Neural cell (in vitro differentiated cells): ENCODE measurements at regions not wholly inside any gene's neighbourhood (a gene's known extent, or its start where the extent isn't known, plus 50 kb on each side); places are given as distances from the start of the nearest gene placed in this dataset.

Experiments
- H2AFZ ChIP-seq: fragments of 200-600, 300-800 bp; sonication (generic), shearing (Covaris generic); 2 replicates; pipeline ENCODE4 v1.6.0; 2014; ENCODE audit warnings: low read depth, mild to moderate bottlenecking, antibody characterized with exemption, low read length, moderate library complexity
- H3F3A ChIP-seq: fragments of 200-600 bp; shearing (Covaris generic); 2 replicates; pipeline ENCODE4 v1.6.1; 2016; ENCODE audit warnings: mild to moderate bottlenecking, moderate library complexity, mixed read lengths, antibody characterized with exemption, low read length; ENCODE audit not compliant: insufficient read depth, poor library complexity, severe bottlenecking
- H3K27ac ChIP-seq: fragments of 200-600, 300-800 bp; sonication (generic), shearing (Covaris generic); 2 replicates; pipeline ENCODE4 v1.5.1; 2014; ENCODE audit warnings: mild to moderate bottlenecking, low read length, moderate library complexity
- H3K27me3 ChIP-seq: fragments of 300-800, 200-600 bp; sonication (generic), shearing (Covaris generic); 2 replicates; pipeline ENCODE4 v1.6.0; 2014; ENCODE audit warnings: mild to moderate bottlenecking, low read depth, low read length, moderate library complexity; ENCODE audit not compliant: insufficient read depth
- H3K36me3 ChIP-seq: fragments of 300-800, 200-600 bp; sonication (generic), shearing (Covaris generic); 2 replicates; pipeline ENCODE4 v1.5.1; 2014; ENCODE audit warnings: mild to moderate bottlenecking, antibody characterized with exemption, low read length, moderate library complexity; ENCODE audit not compliant: insufficient read depth
- H3K4me2 ChIP-seq: fragments of 300-800, 200-600 bp; sonication (generic), shearing (Covaris generic); 2 replicates; pipeline ENCODE4 v1.6.0; 2014; ENCODE audit warnings: mild to moderate bottlenecking, low read length
- H3K4me3 ChIP-seq: fragments of 300-800, 200-600 bp; sonication (generic), shearing (Covaris generic); 2 replicates; pipeline ENCODE4 v1.5.1; 2014; ENCODE audit warnings: mild to moderate bottlenecking, low read length, moderate library complexity
- H3K79me2 ChIP-seq: fragments of 200-600 bp; shearing (Covaris generic); replicated peaks from 2 replicates; pipeline ENCODE4 v1.6.0; 2014; ENCODE audit warnings: mild to moderate bottlenecking, low read length, moderate library complexity; ENCODE audit not compliant: insufficient read depth
- H3K9ac ChIP-seq: fragments of 300-800, 200-600 bp; sonication (generic), shearing (Covaris generic); 2 replicates; pipeline ENCODE4 v1.6.1; 2016; ENCODE audit warnings: mild to moderate bottlenecking, low read length, mixed read lengths
- H3K9me2 ChIP-seq: fragments of 200-600 bp; shearing (Covaris generic); 2 replicates; pipeline ENCODE4 v1.6.1; 2016; ENCODE audit warnings: mild to moderate bottlenecking, low read length, mixed read lengths; ENCODE audit not compliant: insufficient read depth
- H3K9me3 ChIP-seq: fragments of 200-600, 300-800 bp; sonication (generic), shearing (Covaris generic); 2 replicates; pipeline ENCODE4 v1.6.1; 2016; ENCODE audit warnings: mild to moderate bottlenecking, mixed run types, low read length, moderate library complexity, mixed read lengths
- H4K20me1 ChIP-seq: fragments of 200-600 bp; shearing (Covaris generic); 2 replicates; pipeline ENCODE4 v1.6.1; 2016; ENCODE audit warnings: mild to moderate bottlenecking, mixed run types; ENCODE audit not compliant: insufficient read depth
- EP300 ChIP-seq: fragments of 450-650 bp; conservative IDR thresholded peaks from 2 replicates; pipeline ENCODE4 v1.6.1; 2014; ENCODE audit warnings: antibody characterized with exemption, mild to moderate bottlenecking, moderate library complexity; ENCODE audit not compliant: poor library complexity, severe bottlenecking
- EZH2 ChIP-seq: fragments of 200-600, 300-800 bp; shearing (Covaris generic), sonication (generic); IDR thresholded peaks from 2 replicates; pipeline ENCODE4 v1.6.1; 2014; ENCODE audit warnings: antibody characterized with exemption, low read length, borderline replicate concordance, mild to moderate bottlenecking; ENCODE audit not compliant: insufficient read depth, poor library complexity, severe bottlenecking
- MXI1 ChIP-seq: fragments of 450-650 bp; conservative IDR thresholded peaks from 2 replicates; pipeline ENCODE4 v1.6.1; 2014; ENCODE audit warnings: antibody characterized with exemption, mild to moderate bottlenecking; ENCODE audit not compliant: poor library complexity, severe bottlenecking
- POLR2AphosphoS5 ChIP-seq: IDR thresholded peaks from 2 replicates; pipeline ENCODE4 v1.6.1; 2012
- RAD21 ChIP-seq: fragments of 450-650 bp; conservative IDR thresholded peaks from 2 replicates; pipeline ENCODE4 v1.6.1; 2014; ENCODE audit warnings: antibody characterized with exemption, mild to moderate bottlenecking, moderate library complexity
- SMC3 ChIP-seq: fragments of 450-650 bp; conservative IDR thresholded peaks from 2 replicates; pipeline ENCODE4 v1.6.1; 2014; ENCODE audit warnings: antibody characterized with exemption, mild to moderate bottlenecking, moderate library complexity; ENCODE audit not compliant: poor library complexity
- TAF1 ChIP-seq: IDR thresholded peaks from 2 replicates; pipeline ENCODE4 v1.6.1; 2012; ENCODE audit warnings: low read depth
- TF ChIP-seq, protein P1 (sequence below): IDR thresholded peaks from 2 replicates; pipeline ENCODE4 v1.6.1; 2012; ENCODE audit warnings: borderline replicate concordance
- TF ChIP-seq, protein P2 (sequence below): fragments of 450-650 bp; IDR thresholded peaks from 2 replicates; pipeline ENCODE4 v1.5.1; 2014; ENCODE audit warnings: antibody characterized with exemption, mild to moderate bottlenecking, moderate library complexity; ENCODE audit not compliant: poor library complexity, severe bottlenecking

DNA sequence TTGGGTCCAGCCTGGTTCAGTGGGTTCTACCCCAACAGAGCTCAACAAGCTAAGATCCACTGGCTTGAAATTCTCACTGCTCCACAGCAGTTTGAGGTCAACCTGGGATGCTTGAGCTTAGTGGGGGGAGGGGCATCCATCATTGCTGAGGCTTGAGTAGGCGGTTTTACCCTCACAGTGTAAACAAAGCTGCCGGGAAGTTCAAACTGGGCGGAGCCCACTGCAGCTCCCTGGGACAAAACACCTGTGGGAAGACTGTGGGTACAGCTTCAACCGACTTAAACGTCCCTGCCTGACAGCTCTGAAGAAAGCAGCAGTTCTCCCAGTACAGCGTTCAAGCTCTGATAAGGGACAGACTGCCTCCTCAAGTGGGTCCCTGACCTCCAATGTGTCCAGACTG is 1161.9 kb downstream of the UQCRFS1 start:
- H3K9me3 ChIP-seq: no peaks in the 10 kb centered on the region
- H3K36me3 ChIP-seq: no peaks in the 10 kb centered on the region
- no peak overlapping the region for H3K4me3 ChIP-seq
- H3K9ac ChIP-seq: no peak overlapping the region
- H3K4me2 ChIP-seq: no peak overlapping the region
- no peak overlapping the region for H3K27ac ChIP-seq
- no peaks in the 10 kb centered on the region for H3F3A ChIP-seq
- no peaks in the 10 kb centered on the region for H4K20me1 ChIP-seq
- TF ChIP-seq, protein P1, sequence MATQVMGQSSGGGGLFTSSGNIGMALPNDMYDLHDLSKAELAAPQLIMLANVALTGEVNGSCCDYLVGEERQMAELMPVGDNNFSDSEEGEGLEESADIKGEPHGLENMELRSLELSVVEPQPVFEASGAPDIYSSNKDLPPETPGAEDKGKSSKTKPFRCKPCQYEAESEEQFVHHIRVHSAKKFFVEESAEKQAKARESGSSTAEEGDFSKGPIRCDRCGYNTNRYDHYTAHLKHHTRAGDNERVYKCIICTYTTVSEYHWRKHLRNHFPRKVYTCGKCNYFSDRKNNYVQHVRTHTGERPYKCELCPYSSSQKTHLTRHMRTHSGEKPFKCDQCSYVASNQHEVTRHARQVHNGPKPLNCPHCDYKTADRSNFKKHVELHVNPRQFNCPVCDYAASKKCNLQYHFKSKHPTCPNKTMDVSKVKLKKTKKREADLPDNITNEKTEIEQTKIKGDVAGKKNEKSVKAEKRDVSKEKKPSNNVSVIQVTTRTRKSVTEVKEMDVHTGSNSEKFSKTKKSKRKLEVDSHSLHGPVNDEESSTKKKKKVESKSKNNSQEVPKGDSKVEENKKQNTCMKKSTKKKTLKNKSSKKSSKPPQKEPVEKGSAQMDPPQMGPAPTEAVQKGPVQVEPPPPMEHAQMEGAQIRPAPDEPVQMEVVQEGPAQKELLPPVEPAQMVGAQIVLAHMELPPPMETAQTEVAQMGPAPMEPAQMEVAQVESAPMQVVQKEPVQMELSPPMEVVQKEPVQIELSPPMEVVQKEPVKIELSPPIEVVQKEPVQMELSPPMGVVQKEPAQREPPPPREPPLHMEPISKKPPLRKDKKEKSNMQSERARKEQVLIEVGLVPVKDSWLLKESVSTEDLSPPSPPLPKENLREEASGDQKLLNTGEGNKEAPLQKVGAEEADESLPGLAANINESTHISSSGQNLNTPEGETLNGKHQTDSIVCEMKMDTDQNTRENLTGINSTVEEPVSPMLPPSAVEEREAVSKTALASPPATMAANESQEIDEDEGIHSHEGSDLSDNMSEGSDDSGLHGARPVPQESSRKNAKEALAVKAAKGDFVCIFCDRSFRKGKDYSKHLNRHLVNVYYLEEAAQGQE: no peak
- TF ChIP-seq EP300 (no peak), TAF1 (no peak), POLR2AphosphoS5 (no peak), EZH2 (no peak), RAD21 (no peak), MXI1 (no peak)
- no peaks in the 10 kb centered on the region for H3K9me2 ChIP-seq
- no peaks in the 10 kb centered on the region for H3K27me3 ChIP-seq
- no peak overlapping the region for H2AFZ ChIP-seq
- no peaks in the 10 kb centered on the region for H3K79me2 ChIP-seq

DNA sequence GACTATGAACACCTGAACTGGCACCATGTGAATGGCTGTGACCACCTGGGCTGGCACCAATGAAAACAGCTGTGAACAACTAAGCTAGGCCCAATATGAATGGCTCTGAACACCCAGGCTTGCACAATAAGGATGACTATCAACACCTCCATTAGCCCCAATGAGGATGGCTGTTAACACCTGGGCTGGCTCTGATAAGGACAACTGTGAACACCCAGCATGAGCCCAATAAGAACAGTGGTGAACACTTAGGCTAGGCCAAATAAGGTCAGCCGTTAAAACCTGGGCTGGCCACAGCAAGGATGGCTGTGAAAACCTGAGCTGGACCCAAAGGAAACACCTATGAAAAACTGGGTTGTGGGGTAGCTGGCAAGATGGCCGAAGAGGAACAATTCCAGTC is 1163.1 kb downstream of the UQCRFS1 start:
- H3K4me3 ChIP-seq: no peak overlapping the region
- H3K36me3 ChIP-seq: no peaks in the 10 kb centered on the region
- H3K9me3 ChIP-seq: no peaks in the 10 kb centered on the region
- H3K9me2 ChIP-seq: no peaks in the 10 kb centered on the region
- H3K79me2 ChIP-seq: no peaks in the 10 kb centered on the region
- no peaks in the 10 kb centered on the region for H3F3A ChIP-seq
- no peak overlapping the region for H3K4me2 ChIP-seq
- no peaks in the 10 kb centered on the region for H3K27me3 ChIP-seq
- no peaks in the 10 kb centered on the region for H4K20me1 ChIP-seq
- no peak overlapping the region for H3K27ac ChIP-seq
- no peak for TF ChIP-seq RAD21
- TF ChIP-seq MXI1: no peak
- TF ChIP-seq, protein P2, sequence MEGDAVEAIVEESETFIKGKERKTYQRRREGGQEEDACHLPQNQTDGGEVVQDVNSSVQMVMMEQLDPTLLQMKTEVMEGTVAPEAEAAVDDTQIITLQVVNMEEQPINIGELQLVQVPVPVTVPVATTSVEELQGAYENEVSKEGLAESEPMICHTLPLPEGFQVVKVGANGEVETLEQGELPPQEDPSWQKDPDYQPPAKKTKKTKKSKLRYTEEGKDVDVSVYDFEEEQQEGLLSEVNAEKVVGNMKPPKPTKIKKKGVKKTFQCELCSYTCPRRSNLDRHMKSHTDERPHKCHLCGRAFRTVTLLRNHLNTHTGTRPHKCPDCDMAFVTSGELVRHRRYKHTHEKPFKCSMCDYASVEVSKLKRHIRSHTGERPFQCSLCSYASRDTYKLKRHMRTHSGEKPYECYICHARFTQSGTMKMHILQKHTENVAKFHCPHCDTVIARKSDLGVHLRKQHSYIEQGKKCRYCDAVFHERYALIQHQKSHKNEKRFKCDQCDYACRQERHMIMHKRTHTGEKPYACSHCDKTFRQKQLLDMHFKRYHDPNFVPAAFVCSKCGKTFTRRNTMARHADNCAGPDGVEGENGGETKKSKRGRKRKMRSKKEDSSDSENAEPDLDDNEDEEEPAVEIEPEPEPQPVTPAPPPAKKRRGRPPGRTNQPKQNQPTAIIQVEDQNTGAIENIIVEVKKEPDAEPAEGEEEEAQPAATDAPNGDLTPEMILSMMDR: no peak
- TF ChIP-seq EZH2: no peak
- no peak for TF ChIP-seq EP300
- no peak for TF ChIP-seq SMC3
- no peak for TF ChIP-seq TAF1
- H2AFZ ChIP-seq: no peak overlapping the region
- no peak overlapping the region for H3K9ac ChIP-seq

DNA sequence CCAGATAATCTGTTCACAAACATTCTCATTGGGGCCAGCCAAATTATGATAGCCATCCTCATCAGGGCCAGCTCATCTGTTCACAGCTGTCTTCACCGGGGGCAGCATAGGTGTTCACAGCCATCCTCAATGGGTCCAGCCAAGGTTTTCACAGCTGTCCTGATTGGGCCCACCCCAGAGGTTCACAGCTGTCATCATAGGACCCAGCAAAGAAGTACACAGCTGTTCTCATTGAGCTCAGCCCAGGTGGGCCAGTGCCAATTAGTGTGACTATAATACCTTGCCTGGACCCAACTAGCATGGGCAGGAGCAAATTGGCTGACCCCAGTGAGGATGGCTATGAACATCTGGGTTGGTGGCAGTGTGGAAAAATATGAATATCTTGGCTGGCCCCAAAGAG is 1166.0 kb downstream of the UQCRFS1 start:
- TF ChIP-seq TAF1: no peak
- H3K27ac ChIP-seq: no peak overlapping the region

More for the DNA sequence above, 1166.0 kb downstream of the UQCRFS1 start:
- Histone ChIP-seq H3K36me3 (no peaks in the 10 kb centered on the region), H3K9me3 (no peaks in the 10 kb centered on the region), H3K79me2 (no peaks in the 10 kb centered on the region), H3F3A (no peaks in the 10 kb centered on the region), H3K9ac (no peak overlapping the region), H2AFZ (no peak overlapping the region), H3K4me3 (no peak overlapping the region), H3K4me2 (no peak overlapping the region), H3K9me2 (no peaks in the 10 kb centered on the region), H4K20me1 (no peaks in the 10 kb centered on the region), H3K27me3 (no peaks in the 10 kb centered on the region)
